GM12875 (cell line): ENCODE measurements at regions not wholly inside any gene's neighbourhood (a gene's known extent, or its start where the extent isn't known, plus 50 kb on each side); places are given as distances from the start of the nearest gene placed in this dataset.

Experiments used
- H3K4me3 ChIP-seq: one replicate; pipeline ENCODE4 v1.5.1; 2011; ENCODE audit warnings: low read depth, low read length, control low read depth
- TF ChIP-seq, protein P1 (sequence below): IDR thresholded peaks from 2 replicates; pipeline ENCODE4 v1.5.1; 2011; ENCODE audit warnings: low read depth, mild to moderate bottlenecking, control low read depth, inconsistent platforms, low read length, moderate library complexity, borderline replicate concordance; ENCODE audit not compliant: insufficient read depth

DNA sequence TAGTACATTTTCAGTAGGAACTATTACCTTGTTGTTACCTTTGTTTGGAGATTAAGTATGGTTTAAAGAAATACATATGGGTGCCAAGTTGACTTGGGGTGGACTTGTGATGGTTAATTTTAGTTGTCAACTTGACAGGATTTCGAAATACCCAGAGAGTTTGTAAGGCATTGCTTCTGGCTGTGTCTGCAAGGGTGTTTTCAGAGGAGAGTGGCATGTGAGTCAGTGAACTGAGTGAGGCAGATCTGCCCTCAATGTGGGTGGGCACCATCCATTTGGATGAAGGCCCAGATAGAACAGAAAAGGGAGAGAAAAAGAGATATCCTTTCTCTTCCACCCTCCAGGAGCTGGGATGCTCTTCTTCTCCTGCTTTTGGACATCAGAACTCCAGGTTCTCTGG, 315.5 kb downstream of the GPATCH2 start:
- no peak overlapping the region for H3K4me3 ChIP-seq
- TF ChIP-seq, protein P1, sequence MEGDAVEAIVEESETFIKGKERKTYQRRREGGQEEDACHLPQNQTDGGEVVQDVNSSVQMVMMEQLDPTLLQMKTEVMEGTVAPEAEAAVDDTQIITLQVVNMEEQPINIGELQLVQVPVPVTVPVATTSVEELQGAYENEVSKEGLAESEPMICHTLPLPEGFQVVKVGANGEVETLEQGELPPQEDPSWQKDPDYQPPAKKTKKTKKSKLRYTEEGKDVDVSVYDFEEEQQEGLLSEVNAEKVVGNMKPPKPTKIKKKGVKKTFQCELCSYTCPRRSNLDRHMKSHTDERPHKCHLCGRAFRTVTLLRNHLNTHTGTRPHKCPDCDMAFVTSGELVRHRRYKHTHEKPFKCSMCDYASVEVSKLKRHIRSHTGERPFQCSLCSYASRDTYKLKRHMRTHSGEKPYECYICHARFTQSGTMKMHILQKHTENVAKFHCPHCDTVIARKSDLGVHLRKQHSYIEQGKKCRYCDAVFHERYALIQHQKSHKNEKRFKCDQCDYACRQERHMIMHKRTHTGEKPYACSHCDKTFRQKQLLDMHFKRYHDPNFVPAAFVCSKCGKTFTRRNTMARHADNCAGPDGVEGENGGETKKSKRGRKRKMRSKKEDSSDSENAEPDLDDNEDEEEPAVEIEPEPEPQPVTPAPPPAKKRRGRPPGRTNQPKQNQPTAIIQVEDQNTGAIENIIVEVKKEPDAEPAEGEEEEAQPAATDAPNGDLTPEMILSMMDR: no peak

DNA sequence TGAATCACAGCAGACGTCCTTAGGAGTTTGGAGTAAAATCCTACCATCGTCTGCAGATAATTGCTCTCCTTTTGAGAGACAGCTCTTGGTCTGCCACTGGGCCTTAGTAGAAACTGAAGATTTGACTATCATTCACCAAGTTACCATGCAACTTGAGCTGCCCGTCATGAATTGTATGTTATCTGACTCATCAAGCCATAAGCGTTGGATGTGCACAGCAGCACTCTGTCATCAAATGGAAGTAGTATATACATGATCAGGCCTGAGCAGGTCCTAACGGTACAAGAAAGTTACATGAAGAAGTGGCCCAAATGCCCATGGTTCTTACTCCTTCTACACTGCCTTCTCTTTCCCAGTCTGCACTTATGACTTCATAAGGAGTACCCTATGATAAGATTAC, 317.8 kb downstream of the GPATCH2 start:
- TF ChIP-seq, protein P1: no peak
- H3K4me3 ChIP-seq: no peak overlapping the region

DNA sequence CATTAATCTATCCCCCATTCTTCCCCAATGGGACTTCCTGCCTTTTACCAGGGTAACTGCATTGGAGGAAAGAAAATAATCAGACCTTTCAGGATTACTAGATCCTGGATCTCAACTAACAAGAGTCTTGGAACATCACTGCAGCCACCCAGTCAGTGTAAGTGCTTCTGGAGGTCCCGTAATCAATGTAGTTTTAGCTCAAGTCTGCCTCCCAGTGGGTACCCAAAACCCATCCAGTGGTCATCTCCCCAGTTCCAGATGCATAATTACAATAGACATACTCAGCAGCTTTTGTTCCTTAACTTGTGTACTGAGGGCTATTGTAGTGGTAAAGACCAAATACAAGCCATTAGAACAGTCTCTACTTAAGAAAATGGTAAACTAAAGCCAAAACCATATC, 319.1 kb downstream of the GPATCH2 start:
- no peak overlapping the region for H3K4me3 ChIP-seq
- TF ChIP-seq, protein P1: peak; percentile 14; the same call in 1 of the 2 replicates

DNA sequence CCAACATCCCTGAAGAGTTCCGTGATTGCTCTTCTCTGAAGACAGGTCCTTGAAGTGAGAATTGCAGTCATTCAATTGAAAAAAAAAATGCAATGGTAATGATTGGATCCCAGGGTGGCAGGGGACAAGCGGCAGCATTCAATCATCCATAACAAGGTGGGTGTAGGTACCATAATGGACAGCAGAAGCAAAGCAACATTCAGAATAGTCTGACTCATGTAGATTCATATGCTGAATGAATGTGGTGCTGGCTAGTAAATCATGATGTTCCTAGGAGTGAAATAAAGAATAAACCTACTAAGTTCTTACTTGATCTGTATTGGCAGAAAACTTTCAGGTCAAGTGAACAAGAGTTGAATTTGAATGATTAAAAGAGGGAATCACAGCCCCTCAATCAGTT, 319.6 kb downstream of the GPATCH2 start:
- H3K4me3 ChIP-seq: no peak overlapping the region
- TF ChIP-seq, protein P1: no peak

DNA sequence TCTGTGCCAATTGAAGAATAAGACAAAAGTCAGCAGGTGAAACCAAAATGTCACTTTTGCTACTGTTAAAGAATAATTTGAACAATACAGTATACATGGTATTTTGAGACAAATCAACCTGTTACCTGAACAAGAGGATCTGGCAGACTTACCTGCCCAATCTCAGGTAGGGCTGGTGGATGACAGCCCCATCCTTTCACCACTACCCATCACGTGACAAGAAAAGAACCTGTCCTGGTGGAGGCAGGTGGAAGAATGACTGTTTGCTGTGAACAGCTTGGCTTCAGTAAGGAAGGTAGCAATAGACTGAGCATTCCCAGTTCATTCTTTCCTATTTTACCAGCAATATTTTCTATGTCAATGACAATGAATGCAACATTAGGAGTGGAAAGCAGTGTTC, 349.6 kb downstream of the GPATCH2 start:
- TF ChIP-seq, protein P1: no peak
- no peak overlapping the region for H3K4me3 ChIP-seq

DNA sequence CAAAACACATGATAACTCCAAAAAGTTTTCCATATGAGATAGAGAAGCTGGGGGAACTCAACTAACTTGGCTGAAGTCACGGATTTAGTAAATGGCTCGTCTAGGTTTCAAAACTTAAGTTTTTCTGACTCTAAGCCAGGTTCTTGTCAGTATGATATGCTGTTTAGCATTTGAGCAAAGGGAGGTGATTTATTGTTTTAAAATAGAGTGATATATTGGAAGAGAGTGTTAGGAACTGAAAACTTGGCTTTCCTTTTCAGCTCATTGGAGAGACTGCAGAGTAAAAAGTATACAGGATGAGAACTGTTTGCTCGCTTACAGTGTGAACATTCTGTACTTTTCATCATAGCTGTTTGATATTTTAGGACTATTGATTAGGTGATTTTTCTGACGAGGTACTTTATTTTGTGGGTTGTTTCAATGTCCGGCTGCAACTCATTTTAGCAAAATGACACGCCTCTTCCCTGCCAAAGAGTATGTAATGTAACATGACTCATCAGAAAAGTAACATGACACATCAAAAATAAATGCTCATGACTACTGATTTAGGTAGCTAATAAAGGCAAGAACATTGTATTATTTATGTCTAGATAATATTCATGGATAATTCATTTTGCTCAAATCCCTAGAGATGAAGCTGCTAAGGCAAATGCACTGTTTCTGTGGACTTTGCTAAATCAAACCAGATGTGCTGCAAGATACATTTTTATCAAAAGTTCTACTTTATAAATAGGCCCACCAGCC, 355.1 kb downstream of the GPATCH2 start:
- no peak overlapping the region for H3K4me3 ChIP-seq
- TF ChIP-seq, protein P1: no peak

DNA sequence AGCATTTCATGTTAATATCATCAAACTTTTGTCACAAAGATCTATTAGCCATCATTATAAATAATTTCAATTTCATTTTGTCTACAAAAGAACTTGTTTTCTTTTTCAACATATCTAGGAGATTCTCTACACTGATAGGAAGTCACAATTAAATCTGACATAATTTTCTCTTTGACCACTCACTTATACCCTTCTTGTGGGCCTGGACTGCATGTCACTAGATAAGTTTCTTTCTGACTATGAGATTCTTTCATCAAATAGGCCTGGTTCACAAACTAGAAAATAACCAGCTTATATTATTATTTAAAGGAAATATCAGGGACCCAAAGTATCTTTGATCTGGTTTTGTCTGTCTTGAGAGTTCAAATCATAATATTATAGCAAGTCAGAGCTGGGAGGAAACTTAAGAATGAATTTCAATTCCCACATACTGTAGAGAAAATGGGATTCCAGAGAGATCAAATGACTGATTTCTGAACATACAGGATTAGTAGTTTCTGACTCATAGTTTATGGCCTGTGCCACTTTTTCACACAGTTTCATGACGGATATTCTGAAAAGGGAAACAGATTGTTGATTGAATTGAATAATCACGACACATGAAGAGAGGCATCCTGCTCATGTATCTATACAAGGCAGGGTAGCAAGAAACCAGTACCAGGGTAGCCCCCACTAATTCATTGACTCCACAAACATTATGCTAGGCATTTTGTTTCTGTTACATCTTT, 355.8 kb downstream of the GPATCH2 start:
- no peak overlapping the region for H3K4me3 ChIP-seq
- TF ChIP-seq, protein P1: no peak
